ENCODE measurements at regions not wholly inside any gene's neighbourhood (a gene's known extent, or its start where the extent isn't known, plus 50 kb on each side); places are given as distances from the start of the nearest gene placed in this dataset.

DNA sequence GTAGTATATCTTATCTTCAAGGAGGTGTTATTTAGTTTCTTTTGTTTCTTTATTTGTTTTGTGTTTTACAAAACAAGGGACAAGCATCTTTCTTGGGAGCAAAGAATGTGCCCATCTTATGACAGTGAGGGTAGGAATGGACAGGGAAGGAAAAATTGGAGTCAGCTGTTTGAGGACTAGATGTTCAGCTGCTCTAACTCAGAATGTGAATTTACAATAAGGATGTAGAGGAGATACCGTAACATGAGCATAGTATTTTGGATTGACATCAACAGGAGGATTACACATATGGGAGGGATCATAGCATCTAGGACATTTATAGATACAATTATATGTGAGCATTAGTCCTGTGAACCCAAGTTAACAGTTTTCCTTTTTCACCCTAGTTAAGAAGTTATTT is 89.0 kb upstream of the GK2 start:
- TF ChIP-seq, protein P1, sequence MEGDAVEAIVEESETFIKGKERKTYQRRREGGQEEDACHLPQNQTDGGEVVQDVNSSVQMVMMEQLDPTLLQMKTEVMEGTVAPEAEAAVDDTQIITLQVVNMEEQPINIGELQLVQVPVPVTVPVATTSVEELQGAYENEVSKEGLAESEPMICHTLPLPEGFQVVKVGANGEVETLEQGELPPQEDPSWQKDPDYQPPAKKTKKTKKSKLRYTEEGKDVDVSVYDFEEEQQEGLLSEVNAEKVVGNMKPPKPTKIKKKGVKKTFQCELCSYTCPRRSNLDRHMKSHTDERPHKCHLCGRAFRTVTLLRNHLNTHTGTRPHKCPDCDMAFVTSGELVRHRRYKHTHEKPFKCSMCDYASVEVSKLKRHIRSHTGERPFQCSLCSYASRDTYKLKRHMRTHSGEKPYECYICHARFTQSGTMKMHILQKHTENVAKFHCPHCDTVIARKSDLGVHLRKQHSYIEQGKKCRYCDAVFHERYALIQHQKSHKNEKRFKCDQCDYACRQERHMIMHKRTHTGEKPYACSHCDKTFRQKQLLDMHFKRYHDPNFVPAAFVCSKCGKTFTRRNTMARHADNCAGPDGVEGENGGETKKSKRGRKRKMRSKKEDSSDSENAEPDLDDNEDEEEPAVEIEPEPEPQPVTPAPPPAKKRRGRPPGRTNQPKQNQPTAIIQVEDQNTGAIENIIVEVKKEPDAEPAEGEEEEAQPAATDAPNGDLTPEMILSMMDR (IDR thresholded peaks at IDR 0.05) = no peak
- TF ChIP-seq EP300 (IDR thresholded peaks at IDR 0.05) = no peak
- no peak for TF ChIP-seq POLR2A (IDR thresholded peaks at IDR 0.05)

Measured in ovary (tissue), 3 donors.